T-helper 2 cell (primary cell): ENCODE measurements at regions not wholly inside any gene's neighbourhood (a gene's known extent, or its start where the extent isn't known, plus 50 kb on each side); places are given as distances from the start of the nearest gene placed in this dataset.
A peak's percentile ranks its signal among the peaks of the same experiment; 100 is the strongest.

Experiments used
- DNase-seq, 5 experiments: peaks; one replicate each; pipeline versions ENCODE4 v3.0.0 to v3.0.0-alpha.2; 2012 to 2022

DNA sequence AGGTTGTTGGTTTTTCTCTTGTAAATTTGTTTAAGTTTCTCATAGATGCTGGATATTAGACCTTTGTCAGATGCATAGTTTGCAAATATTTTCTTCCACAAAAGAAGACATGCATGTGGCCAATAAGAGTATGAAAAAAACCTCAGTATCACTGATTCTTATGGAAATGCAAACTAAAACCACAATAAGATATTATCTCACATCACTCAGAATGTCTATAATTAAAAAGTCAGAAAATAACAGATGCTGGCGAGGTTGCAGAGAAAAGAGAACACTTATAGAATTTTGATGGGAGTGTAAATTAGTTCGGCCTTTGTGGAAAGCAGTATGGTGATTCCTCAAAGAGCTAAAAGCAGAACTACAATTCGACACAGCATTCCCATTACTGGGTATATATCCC is 1355.6 kb downstream of the FAM133A start:
- DNase-seq = no peak

DNA sequence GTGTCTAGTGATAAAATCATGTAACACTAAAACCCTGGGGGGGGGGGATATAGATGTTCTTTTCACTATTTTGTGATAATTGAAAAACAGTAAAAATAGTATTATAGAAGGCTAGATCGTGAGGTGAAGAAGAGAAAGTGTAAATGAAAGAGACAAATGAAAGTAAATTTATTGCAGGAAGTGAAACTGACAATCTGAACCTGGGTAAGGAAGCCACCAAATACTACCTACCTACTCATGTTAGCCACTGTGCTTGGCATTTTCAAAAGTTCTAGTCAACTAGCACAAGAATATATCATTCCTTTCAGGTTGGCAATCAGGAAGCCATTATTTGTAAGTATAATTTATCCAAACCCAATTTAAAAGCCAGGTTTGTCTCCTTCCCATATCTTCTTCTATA is 1366.1 kb downstream of the FAM133A start:
- DNase-seq = no peak

DNA sequence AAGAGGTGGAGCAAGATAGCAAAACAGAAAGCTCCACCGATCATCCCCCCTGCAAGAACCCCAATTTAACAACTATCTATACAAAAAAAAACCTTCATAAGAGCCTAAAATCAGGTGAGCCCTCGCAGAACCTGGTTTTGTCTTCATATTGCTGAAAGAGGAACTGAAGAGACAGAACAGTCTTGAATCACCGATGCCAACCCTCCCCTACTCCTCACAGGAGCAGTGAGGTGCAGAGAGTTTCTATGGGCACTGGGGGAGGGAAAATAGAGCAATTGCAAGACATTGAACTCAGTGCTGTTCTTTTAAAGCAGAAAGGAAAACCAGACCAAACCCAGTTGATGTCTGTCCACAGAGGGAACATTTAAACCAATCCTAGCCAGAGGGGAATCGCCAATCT is 1370.3 kb downstream of the FAM133A start:
- no peak for DNase-seq

GRCh38 chrX:95055991-95056390 is 1382.0 kb downstream of the FAM133A start:
- no peak for DNase-seq

- no peak for DNase-seq
These were observed 1382.9 kb downstream of the FAM133A start for GRCh38 chrX:95056901-95057300.

GRCh38 chrX:95057341-95057740 is 1383.3 kb downstream of the FAM133A start:
- no peak for DNase-seq

- no peak for DNase-seq
These were observed 1384.8 kb downstream of the FAM133A start for GRCh38 chrX:95058815-95059214.

- no peak for DNase-seq
These were observed 1385.9 kb downstream of the FAM133A start for GRCh38 chrX:95059909-95060308.

DNA sequence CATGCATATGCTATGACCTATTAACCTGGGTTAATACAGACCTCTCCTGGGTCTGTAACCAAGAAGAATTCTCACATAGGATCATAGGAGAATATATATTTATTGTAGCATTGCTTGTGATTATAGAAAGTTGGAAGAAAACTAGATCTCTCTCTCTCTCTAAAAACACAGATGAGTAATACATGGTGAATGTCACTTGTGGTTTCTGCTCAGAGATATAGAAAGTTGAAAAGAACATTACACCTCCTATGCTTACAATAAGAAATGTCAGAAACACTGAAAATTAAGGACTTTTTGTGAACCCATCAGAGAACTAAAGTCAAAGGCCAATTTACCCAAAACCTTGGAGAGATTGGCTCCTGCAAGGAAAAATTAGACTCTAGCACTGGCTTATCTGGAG is 1389.5 kb downstream of the FAM133A start:
- no peak for DNase-seq

DNA sequence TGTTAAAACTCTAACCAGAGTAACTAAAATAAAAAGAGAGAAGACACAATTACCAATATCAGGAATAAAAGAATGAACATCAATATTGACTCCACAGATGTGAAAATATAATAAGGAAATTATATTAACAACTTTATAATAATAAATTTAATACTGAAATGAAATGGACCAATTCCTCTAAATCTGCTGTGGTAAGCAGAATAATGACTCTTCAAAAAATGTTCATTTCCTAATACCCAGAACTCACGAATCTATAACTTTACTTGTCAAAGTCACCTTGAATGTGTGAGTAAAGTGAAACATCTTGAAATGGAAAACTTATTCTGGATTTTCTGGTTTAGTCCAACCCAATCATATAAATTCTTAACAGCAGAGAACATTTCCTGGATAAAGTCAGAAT is 1391.1 kb downstream of the FAM133A start:
- no peak for DNase-seq

DNA sequence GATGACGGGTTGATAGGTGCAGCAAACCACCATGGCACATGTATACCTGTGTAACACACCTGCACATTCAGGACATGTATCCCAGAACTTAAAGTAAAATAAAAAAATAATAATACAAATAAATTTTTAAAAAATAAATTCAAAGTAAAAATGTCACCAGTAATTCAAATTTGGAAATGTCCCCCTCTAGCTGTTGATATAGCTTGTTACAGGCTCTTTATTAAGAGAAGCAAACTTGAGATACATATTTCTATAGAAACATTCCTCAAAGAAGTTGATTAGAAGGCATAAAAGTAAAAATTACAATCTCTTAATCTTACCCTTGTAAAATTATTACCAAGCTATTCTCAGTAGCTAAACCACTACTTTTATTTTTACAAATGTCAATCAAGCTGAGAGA is 1397.0 kb downstream of the FAM133A start:
- DNase-seq = no peak

- no peak for DNase-seq
These were observed 1397.6 kb downstream of the FAM133A start for GRCh38 chrX:95071621-95072020.

GRCh38 chrX:95076449-95076848 is 1402.4 kb downstream of the FAM133A start:
- peak in 1 of 5 experiments; percentile 5 for DNase-seq

DNA sequence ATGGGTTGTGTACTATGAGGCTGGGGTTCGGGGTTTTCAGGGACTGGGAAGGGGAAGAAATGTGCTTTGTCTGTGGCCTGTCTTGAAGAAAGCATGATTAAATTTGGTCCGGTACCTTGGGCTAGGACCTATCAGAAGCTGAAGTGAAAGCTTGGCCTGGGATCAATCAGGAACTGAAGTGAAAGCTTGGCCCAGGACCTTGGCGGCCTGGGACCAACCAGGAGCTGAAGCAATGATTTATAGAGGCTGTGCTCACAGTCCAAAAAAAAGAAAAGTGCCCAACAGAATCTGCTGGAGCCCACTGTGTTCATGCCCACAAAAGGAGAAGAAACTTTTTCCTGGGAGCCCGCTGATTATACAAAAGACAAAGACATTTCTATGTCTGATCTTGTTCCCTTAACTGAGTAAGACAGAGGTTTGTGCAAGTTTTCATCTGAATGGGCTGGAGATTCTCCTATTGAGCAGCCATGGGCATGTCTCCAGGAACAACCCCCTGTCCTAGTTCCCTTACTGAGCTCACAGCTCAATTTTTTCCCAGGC is 1427.9 kb downstream of the FAM133A start:
- DNase-seq = no peak

DNA sequence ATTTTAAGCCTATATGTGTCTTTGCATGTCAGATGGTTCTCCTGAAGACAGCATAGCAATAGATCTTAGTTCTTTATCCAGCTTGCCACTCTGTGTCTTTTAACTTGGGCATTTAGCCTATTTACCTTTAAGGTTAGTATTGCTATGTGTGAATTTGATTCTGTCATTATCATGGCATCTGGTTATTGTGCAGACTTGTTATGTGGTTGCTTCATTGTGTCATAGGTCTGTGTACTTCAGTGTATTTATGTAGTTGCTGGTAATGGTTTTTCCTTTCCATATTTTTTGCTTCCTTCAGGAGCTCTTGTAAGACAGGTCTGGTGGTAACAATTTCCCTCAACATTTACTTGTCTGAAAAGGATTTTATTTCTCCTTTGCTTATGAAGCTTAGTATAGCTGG is 1443.5 kb downstream of the FAM133A start:
- DNase-seq = no peak

DNA sequence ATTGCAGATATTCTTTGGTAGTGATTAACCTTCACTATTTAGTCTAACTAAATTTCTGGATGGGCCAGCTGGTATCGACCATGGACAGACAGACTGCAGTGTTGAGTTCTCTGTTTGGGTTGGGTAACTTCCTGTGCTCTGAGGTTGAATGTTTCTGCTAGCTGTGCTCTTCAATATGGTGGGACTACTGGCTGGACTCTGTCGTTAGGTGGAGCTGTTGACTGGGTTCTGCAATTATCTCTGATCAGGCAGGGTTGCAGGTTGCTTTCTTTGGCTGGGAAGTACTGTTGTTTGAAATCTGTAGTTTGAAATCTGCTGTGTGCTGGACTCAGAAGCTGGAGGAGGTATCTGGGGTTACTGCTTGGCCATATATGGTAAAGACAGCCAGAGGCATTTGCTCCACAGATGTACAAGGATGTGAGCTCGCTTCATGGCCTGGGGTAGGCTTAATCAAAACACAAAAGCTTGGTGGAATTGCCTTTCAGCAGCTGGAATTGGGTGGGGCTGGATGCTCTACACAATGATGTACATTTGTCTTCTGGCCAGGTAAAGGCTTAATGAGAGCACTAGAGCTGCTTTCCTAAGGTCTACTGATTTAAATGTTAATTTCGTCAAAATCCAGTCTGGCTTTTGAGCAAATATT is 1472.0 kb downstream of the FAM133A start:
- no peak for DNase-seq

GRCh38 chrX:95152810-95153209 is 1478.8 kb downstream of the FAM133A start:
- DNase-seq = no peak

DNA sequence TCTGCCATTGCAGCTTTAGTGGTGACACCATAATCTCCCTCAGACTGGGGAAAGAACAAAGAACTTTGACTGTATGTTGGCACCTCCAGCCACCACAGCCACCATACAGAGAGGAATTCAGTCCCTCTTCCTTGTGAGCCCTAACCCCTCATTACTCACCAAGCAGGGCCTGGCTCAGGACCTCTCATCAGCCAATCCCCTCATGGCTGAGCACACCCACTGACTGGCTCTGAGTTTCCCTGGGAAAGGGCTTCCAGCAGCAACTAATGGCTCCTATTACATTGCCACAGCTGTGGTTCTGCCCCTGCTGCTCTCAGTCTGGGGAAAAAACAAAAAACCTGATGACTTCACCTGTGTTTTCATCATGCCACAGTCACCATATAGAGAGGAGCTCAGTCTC is 1482.6 kb downstream of the FAM133A start:
- DNase-seq = no peak
